ENCODE measurements at regions not wholly inside any gene's neighbourhood (a gene's known extent, or its start where the extent isn't known, plus 50 kb on each side); places are given as distances from the start of the nearest gene placed in this dataset.

GRCh38 chr10:42952349-42952748, 124.5 kb upstream of the RET start:
- no peak for TF ChIP-seq CTCF (IDR thresholded peaks at IDR 0.05; ENCODE audit: borderline replicate concordance, extremely low read depth, low read length, poor library complexity, severe bottlenecking)
- TF ChIP-seq EZH2 (IDR thresholded peaks at IDR 0.05; ENCODE audit: borderline replicate concordance, low read depth, low read length, severe bottlenecking): no peak

Data from DND-41 (cell line).